ENCODE measurements at regions not wholly inside any gene's neighbourhood (a gene's known extent, or its start where the extent isn't known, plus 50 kb on each side); places are given as distances from the start of the nearest gene placed in this dataset.

DNA sequence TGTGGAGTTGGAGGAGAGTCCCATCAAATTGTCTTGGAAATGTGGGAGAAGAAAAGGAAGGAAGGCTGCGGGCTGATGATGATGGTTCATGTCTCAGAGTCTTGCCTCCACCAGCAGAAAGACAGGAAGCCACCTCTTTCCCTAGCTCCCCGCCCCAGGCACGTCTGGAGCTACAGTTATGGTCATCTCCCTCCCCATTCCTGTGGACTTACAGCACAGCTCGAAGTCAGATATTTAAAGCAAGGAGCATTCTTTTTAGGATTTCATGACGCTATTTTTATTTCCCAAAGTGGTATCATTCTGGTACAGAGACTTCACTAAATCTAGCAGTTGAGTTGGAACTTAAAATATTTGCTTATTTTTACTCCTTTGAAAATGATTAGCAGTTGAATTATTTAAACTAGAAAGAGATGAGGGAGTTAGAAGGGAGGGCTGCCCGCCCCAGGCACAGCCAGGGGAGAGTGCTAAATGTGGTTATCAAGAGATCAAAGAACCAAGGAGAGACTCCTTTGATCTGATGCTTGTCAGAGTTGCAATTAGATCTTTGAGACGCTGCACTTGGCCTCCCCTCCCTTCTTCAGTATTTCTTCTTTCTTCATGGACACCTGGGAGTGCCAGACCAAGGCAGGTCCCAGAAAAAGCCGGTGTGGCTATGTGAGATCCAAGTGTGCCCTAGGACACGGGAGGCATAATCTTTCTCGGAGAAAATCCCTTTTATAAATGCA, 199.9 kb upstream of the SOX4 start:
- no peak overlapping the region for H3K4me3 ChIP-seq (ENCODE audit: low read depth, low read length)
- no peaks in the 10 kb centered on the region for H3K36me3 ChIP-seq (ENCODE audit: control insufficient read depth in 2 of 2, insufficient read depth in 1 of 2, low read length in 2 of 2)
- H3K27ac ChIP-seq (ENCODE audit: extremely low read depth, low read depth, low read length), result no peak overlapping the region
- TF ChIP-seq PRDM1 (tag by site-specific recombination; IDR thresholded peaks at IDR 0.05) (no peak), GLI4 (tag by site-specific recombination; IDR thresholded peaks at IDR 0.05) (no peak), ZNF19 (tag by site-specific recombination; IDR thresholded peaks at IDR 0.05; ENCODE audit: low read depth) (no peak), ZNF776 (tag by site-specific recombination; IDR thresholded peaks at IDR 0.05; ENCODE audit: borderline replicate concordance) (no peak), ZNF701 (tag by site-specific recombination; IDR thresholded peaks at IDR 0.05) (no peak), ZNF473 (tag by site-specific recombination; IDR thresholded peaks at IDR 0.05) (no peak)
- TF ChIP-seq, protein P1, sequence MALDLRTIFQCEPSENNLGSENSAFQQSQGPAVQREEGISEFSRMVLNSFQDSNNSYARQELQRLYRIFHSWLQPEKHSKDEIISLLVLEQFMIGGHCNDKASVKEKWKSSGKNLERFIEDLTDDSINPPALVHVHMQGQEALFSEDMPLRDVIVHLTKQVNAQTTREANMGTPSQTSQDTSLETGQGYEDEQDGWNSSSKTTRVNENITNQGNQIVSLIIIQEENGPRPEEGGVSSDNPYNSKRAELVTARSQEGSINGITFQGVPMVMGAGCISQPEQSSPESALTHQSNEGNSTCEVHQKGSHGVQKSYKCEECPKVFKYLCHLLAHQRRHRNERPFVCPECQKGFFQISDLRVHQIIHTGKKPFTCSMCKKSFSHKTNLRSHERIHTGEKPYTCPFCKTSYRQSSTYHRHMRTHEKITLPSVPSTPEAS (tag by site-specific recombination; IDR thresholded peaks at IDR 0.05), result no peak
- TF ChIP-seq, protein P2, sequence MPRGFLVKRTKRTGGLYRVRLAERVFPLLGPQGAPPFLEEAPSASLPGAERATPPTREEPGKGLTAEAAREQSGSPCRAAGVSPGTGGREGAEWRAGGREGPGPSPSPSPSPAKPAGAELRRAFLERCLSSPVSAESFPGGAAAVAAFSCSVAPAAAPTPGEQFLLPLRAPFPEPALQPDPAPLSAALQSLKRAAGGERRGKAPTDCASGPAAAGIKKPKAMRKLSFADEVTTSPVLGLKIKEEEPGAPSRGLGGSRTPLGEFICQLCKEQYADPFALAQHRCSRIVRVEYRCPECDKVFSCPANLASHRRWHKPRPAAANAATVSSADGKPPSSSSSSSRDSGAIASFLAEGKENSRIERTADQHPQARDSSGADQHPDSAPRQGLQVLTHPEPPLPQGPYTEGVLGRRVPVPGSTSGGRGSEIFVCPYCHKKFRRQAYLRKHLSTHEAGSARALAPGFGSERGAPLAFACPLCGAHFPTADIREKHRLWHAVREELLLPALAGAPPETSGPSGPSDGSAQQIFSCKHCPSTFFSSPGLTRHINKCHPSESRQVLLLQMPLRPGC (tag by site-specific recombination; IDR thresholded peaks at IDR 0.05), result no peak
- TF ChIP-seq, protein P3, sequence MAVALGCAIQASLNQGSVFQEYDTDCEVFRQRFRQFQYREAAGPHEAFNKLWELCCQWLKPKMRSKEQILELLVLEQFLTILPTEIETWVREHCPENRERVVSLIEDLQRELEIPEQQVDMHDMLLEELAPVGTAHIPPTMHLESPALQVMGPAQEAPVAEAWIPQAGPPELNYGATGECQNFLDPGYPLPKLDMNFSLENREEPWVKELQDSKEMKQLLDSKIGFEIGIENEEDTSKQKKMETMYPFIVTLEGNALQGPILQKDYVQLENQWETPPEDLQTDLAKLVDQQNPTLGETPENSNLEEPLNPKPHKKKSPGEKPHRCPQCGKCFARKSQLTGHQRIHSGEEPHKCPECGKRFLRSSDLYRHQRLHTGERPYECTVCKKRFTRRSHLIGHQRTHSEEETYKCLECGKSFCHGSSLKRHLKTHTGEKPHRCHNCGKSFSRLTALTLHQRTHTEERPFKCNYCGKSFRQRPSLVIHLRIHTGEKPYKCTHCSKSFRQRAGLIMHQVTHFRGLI (tag by site-specific recombination; IDR thresholded peaks at IDR 0.05), result no peak
- TF ChIP-seq, protein P4, sequence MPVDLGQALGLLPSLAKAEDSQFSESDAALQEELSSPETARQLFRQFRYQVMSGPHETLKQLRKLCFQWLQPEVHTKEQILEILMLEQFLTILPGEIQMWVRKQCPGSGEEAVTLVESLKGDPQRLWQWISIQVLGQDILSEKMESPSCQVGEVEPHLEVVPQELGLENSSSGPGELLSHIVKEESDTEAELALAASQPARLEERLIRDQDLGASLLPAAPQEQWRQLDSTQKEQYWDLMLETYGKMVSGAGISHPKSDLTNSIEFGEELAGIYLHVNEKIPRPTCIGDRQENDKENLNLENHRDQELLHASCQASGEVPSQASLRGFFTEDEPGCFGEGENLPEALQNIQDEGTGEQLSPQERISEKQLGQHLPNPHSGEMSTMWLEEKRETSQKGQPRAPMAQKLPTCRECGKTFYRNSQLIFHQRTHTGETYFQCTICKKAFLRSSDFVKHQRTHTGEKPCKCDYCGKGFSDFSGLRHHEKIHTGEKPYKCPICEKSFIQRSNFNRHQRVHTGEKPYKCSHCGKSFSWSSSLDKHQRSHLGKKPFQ (tag by site-specific recombination; IDR thresholded peaks at IDR 0.05), result no peak
- H3K9me3 ChIP-seq (ENCODE audit: control insufficient read depth, insufficient read depth, low read depth, low read length), result no peaks in the 10 kb centered on the region
- no peaks in the 10 kb centered on the region for H3K4me1 ChIP-seq (ENCODE audit: control insufficient read depth, insufficient read depth, low read length)
- ChIA-PET POLR2A (interaction anchor here (0.7 kb wide), 1 partner anchor 153 kb away, joined by 3 read pairs; no protein-coding TSS in a partner anchor), CTCF (interaction anchor here (0.5 kb wide), 1 partner anchor 1642 kb away, joined by 3 read pairs; no protein-coding TSS in a partner anchor)

DNA sequence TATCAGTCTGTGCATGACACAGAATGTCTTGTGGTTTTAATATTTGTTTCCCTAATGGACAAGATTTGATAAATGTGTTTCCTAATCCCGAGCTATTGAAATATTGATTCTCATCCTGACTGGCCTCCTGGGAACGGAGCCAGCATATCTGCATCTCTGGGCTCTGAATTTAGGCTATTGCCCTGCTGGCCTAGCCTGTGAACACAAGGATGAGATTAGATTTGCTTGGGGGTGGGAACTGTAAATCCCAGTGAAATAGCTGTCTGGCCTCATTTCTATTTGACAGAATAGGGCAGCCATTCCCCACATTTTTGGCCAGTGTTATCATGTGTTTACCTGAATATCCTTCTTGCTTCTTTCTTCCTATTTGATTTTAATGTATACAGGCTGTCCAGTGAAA, 198.4 kb upstream of the SOX4 start:
- CTCF ChIA-PET, result interaction anchor here (0.7 kb wide), 1 partner anchor 221 kb away, joined by 5 read pairs; no protein-coding TSS in a partner anchor
- POLR2A ChIA-PET, result interaction anchor here (1.2 kb wide), 1 partner anchor 194 kb away, joined by 9 read pairs; no protein-coding TSS in a partner anchor
- Histone ChIP-seq H3K36me3 (ENCODE audit: control insufficient read depth in 2 of 2, insufficient read depth in 1 of 2, low read length in 2 of 2) (no peaks in the 10 kb centered on the region), H3K9me3 (ENCODE audit: control insufficient read depth, insufficient read depth, low read depth, low read length) (no peaks in the 10 kb centered on the region), H3K27ac (ENCODE audit: extremely low read depth, low read depth, low read length) (no peak overlapping the region), H3K4me3 (ENCODE audit: low read depth, low read length) (no peak overlapping the region), H3K4me1 (ENCODE audit: control insufficient read depth, insufficient read depth, low read length) (no peaks in the 10 kb centered on the region)
- no peak for TF ChIP-seq ZNF658 (tag by site-specific recombination; IDR thresholded peaks at IDR 0.05)
- TF ChIP-seq ZBTB17 (tag by site-specific recombination; IDR thresholded peaks at IDR 0.05), result peak; percentile 50; the same call in 1 of the 2 replicates

DNA sequence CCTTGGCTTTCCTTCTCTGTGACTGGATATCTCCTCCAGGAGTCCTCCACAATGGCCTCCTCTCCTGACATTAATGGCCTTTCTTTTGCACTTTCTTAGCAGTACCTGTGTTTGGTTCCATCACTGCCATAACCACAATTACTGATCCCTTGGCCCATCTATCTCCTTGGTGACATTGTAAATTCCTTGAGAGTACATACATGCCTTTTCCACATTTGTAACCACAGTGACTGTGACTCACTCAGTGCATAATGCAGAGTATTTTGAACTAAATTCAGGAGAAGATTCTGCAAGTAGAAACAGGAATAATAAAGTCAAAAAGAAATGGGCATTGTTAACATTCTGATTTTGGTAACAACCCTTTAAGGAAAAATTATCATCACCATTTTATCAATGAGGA, 197.2 kb upstream of the SOX4 start:
- Histone ChIP-seq H3K4me3 (ENCODE audit: low read depth, low read length) (no peak overlapping the region), H3K36me3 (ENCODE audit: control insufficient read depth in 2 of 2, insufficient read depth in 1 of 2, low read length in 2 of 2) (no peaks in the 10 kb centered on the region), H3K9me3 (ENCODE audit: control insufficient read depth, insufficient read depth, low read depth, low read length) (no peaks in the 10 kb centered on the region), H3K27ac (ENCODE audit: extremely low read depth, low read depth, low read length) (no peak overlapping the region), H3K4me1 (ENCODE audit: control insufficient read depth, insufficient read depth, low read length) (no peaks in the 10 kb centered on the region)
- TF ChIP-seq ZNF24 (tag by site-specific recombination; IDR thresholded peaks at IDR 0.05), result no peak
- POLR2A ChIA-PET, result no interaction called here
- CTCF ChIA-PET, result no interaction called here
